Anterior cingulate cortex (tissue), 58 donors: ENCODE measurements at regions not wholly inside any gene's neighbourhood (a gene's known extent, or its start where the extent isn't known, plus 50 kb on each side); places are given as distances from the start of the nearest gene placed in this dataset.

Experiments
- DNase-seq, 58 donors: peaks; one replicate each; lab custom pipeline; 2025; lab: John Stamatoyannopoulos, UW

DNA sequence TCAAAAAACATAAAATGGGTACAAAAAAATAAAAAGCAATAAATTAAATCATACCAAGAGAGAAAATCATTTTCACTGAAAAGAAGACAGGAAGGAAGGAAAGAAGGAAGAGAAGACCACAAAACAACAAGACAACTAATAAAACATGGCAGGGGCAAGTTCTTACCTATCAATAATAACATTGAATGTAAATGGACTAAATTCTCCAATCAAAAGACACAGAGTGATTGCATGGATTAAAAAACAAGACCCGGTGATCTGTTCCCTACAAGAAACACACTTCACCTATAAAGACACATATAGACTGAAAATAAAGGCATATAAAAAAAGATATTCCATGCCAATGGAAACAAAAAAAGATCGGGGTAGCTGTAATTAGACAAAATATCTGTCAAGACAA lies 82.6 kb upstream of the CERS6 start:
- DNase-seq = no peak

DNA sequence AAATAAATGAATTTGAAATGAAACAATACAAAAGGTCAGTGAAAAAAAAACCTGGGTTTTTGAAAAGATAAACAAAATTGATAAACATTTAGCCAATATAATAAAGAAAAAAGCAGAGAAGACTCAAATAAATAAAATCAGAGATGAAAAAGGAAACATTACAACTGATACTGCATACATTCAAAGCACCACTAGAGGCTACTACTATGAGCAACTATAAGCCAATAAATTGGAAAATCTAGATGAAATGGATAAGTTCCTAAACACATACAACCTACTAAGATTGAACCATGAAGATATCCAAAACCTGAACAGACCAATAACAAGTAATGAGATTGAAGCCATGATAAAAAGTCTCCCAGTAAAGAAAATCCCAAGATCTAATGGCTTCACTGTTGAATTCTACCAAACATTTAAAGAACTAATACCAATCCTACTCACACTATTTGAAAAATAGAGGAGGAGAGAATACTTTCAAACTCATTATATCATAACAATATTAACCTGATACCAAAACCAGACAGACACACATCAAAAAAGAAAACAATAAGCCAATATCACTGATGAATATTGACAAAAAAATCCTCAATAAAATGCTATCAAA lies 80.8 kb upstream of the CERS6 start:
- DNase-seq = no peak

DNA sequence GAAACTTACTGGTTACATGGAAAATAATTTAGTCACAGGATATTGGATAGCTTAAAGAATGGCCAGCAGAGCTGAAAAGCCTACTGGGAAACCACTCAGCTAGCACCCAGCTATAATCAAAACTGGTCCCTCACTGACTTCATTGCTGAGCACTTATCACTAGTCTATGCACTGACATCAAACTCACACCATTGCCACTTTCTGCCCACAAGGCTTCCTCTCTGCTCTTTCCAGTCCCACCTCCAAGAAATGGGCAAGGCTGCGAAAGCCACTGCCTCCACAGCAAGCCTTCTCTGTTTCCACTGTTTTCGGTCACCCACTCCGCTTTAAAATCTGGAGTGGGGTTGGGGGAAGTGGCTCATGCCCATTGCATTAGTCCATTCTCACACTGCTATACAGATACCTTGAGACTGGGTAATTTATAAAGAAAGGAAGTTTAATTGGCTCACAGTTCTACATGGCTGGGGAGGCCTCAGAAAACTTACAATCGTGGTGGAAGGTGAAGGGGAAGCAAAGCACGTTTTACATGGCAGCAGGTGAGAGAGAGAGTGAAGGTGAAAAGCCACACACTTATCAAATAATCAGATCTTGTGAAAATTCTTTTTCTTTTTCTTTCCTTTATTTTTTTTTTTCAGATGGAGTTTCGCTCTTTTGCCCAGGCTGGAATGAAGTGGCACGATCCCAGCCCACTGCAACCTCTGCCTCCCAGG lies 77.0 kb upstream of the CERS6 start:
- DNase-seq = no peak

DNA sequence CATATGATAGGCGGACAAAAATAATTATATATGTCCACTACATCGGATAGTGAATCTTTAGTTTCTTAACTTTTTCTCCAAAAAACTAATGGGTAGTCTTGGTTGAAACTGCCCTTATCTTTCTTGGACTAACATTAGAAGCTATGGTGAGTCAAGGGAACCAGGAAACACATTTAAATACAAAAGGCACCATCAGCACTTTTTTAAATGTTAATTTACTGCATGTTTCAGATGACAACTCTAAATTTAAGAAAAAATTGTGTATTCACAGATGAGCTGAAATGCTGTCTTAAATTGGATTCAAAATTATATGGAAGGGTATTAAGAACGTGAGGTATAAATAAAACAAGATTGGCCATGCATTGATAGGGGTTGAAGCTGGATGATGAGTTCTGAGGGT lies 75.6 kb upstream of the CERS6 start:
- DNase-seq = no peak

DNA sequence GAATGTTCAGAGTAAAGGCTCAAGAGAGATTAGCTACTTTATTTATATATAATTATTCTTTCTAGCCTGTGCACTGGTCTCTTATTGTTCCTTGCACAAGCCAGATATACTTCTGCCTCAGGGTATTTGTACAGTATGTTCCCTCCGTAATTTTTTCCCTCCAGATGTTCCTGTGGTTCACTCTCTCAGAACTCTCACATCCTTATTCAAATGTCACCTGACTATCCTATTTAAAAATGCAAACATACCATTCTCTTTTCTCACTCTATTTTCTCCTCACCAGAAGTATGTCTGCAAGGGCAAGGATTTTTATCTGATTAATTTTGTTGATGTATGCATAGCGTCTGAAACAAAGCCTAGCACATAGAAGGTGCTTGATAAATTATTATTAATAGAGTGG lies 64.0 kb upstream of the CERS6 start:
- DNase-seq = no peak

DNA sequence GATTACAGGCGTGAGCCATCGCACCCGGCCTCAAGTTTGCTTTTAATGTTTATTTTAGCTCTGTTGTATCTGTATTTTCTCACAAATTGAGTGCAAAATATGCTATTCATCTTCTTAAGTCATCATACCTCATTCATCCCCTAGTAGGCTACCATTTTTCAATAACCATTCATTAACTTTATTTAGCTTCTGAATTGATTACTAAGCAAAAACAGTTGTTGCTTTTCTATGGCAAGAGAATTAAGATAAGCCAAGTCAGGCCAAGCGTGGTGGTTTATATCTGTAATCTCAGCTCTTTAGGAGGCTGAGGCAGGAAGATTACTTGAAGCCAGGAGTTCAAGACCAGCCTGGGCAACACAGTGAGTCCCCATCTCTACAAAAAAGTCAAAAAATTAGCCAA lies 63.3 kb upstream of the CERS6 start:
- no peak for DNase-seq

DNA sequence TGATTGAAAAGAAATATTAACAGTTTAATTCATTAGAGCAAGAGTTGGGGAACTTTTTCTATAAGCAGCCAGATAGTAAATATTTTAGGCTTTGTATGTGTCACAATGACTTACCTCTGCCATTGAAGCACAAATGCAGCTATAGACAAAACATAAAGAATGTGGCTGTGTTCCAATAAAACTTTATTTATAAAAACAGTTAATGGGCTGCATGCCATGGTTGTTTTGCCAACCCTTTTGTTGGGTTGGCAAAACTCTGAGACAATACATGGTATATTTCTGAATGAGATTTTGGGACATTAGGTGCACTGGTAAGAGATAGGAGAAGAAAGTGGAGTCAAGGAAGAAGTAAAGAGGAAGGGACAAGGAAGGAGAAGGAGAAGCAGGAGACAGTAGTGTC lies 61.8 kb upstream of the CERS6 start:
- DNase-seq = no peak

DNA sequence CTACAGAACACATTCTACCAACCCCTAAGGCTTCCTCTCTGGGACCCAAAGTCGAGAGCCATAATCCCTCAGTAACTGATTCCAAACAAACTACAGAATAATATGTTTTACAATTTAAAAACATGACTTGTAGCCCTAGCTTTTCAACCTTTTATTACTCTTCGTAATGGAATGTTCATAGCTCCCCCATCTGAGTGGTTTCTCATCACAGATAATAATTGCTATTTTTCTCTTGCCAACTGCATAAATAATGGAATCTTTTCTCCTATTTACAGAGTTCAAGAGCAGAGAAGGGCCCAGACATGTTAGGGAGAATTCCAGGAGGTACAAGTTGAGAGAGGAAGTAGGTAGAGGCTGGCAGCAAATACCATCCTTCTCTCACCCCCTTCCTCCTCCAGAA lies 59.9 kb upstream of the CERS6 start:
- no peak for DNase-seq

DNA sequence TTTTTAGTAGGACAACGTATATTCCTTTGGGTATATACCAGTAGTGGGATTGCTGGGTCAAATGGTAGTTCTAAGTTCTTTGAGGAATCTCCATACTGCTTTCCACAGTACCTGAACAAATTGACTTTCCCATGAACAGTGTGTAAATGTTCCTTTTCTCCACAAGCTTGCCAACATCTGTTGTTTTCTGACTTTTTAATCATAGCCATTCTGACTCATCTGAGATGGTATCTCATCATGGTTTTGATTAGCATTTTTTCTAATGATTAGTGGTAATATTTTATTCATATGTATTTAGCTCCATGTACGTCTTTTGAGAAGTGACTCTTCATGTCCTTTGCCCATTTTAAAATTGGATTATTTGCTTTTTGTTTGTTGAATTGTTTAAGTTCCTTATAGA lies 58.4 kb upstream of the CERS6 start:
- no peak for DNase-seq

DNA sequence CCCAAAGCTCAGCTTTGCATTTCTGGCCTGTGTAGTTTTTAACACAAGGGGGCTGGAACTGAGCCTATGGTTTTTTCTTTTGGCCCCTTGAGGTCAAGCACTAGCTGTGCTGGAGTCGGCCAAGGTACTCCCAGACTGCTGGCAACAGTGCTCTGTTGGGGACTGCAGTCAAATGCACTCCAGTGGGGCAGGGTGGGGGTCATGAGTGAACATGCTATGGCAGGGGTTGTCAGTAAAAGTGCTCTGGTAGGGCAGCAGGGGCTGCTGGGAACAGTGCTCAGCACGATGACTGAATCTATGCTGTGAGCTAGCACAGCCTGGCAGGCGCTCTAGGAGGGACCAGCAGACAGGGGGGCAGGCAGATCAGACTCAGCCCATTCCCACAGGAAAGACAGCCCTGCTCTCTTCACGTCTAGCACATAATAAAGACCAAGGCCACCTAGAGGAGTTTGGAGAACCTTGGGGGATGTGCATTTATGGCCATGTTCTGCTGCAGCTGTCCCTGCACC lies 55.0 kb upstream of the CERS6 start:
- no peak for DNase-seq

DNA sequence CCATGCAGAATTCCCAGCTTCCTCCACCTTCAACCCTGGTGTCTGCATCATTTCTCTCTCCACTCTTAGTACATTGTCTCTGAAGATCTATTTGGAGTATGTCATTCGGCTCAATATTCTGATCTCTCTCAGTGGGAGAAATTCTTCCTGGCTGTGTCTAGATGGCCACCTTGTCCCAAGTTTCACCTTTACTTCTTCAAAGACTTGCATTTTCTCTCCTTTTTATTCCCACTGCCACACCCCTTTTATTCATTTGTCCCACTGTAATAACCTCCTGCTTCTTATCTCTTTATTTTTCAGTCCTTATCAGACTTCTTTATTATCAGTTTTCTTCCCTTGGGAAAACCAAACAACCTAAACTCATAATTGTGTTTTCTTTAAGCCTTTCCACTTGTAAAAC lies 54.3 kb upstream of the CERS6 start:
- no peak for DNase-seq

DNA sequence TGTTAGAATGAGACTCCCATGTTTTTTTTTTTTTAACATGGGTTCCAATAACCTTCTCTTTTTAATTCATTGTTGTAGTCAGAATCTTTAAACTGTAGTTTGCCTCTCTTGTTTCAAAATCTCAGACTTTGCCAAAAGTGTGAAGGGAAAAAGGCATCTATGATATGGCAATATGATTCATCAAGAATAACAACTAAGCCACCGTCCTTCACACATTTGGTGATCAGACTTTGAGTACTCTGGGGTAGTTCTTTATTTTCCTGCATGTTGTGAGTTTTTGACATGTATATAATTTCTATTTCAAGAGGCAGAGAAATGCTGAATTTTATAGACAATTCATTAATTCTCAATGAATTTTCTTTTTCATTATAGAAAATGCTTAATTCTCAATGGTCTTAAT lies 53.5 kb upstream of the CERS6 start:
- no peak for DNase-seq

DNA sequence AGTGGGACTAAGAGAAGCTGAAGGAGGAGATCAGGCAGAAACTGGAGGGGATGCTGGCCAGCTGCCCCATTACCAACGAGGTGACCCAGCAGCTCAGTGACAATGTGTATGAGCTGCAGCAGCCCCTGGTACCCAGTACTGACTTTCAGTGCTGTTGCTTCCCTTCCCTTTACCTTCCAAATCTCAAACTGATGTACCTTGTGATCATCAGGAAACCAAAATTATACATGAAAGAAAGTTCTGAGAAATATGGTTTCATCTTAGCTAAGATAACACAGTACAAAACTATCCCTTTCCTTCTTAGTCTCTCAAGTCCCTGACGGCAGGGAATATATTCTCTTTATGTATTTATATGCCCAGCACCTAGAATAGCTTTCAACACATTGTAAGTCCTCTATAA lies 52.3 kb upstream of the CERS6 start:
- DNase-seq = no peak

DNA sequence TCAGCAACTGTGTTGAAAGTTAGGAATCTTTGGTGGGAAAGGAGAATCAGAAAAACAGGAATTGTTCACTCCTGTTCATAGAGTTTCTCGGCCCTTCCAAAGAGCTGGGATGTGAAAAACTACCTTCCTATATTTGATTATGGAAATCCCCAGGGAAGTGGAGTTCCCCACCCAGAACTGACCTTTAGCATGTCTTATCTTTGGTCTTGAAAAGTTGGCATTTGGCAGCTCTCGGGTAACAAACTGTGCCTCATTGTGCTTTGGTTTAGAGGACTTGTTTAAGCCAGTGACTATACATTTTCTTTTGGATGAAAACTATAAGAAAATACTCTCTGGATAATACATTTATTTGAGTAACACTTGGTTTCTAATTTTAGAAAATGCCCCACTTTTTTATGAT lies 51.3 kb upstream of the CERS6 start:
- DNase-seq = no peak
